ENCODE measurements at regions not wholly inside any gene's neighbourhood (a gene's known extent, or its start where the extent isn't known, plus 50 kb on each side); places are given as distances from the start of the nearest gene placed in this dataset.

DNA sequence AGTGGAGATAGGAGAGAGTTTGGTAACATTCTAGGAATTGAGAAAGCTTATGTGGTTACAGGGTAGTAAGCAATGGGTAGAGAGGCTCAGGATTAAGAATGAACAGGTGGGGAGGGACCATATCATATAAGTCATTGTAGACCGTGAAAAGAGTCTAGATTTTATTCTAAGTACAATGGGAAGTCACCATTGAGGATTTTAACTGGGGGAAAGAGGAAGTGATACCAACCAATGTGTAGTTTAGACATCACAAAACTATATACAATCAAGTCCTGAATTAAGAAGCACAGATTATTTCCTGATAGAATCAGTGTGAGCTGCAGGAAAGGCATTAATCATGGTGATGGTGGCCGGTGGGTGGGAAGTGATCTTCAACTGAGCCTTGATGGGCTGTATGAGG lies 178.3 kb upstream of the ZIC3 start:
- Histone ChIP-seq H3K4me1 (ENCODE audit: control insufficient read depth, insufficient read depth, low read length) (no peaks in the 10 kb centered on the region), H3K9me3 (ENCODE audit: control insufficient read depth, insufficient read depth, low read length) (no peaks in the 10 kb centered on the region), H3K4me3 (ENCODE audit: low read depth, low read length) (no peak overlapping the region), H3K27me3 (ENCODE audit: control insufficient read depth, insufficient read depth, low read length) (0 out of 2 replicates have a peak, but pooled peaks cover 2% of the 10 kb centered on the region), H3K27ac (ENCODE audit: low read depth, low read length) (no peak overlapping the region), H3K36me3 (ENCODE audit: control insufficient read depth, insufficient read depth, low read length) (no peaks in the 10 kb centered on the region), H3K9ac (ENCODE audit: low read depth, low read length) (no peak overlapping the region)

DNA sequence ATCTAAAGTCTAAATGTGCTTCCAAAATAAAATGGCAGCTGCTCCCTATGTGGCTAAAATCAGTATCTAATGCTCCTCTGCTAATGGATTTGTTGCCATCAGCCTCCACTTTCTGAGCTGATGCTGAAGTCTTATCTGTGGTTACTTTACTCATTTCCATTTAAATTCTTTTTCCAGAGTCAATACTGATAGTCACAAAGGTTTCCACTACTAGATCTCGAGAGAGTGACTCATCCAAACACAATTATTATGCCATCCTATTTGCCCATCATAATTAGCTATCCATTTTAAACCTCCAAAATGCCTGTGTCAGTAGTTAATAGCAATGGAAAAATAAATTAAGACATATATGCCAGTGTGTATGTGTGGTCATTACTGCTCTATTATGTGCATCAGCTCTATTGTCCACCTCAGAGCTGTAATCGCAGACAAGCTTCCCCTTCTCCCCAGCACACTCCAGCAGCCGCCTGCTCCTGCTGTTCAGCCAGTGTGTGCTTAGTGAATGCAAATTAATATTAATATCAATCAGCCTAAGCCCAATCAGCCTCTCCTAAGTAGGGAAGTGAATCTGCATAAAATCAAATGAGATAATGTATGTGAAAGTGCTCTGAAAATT lies 199.8 kb upstream of the ZIC3 start:
- no peaks in the 10 kb centered on the region for H3K27me3 ChIP-seq (ENCODE audit: control insufficient read depth, insufficient read depth, low read length)
- no peak overlapping the region for H3K9ac ChIP-seq (ENCODE audit: low read depth, low read length)
- H3K9me3 ChIP-seq (ENCODE audit: control insufficient read depth, insufficient read depth, low read length) = no peaks in the 10 kb centered on the region
- no peak overlapping the region for H3K4me3 ChIP-seq (ENCODE audit: low read depth, low read length)
- no peaks in the 10 kb centered on the region for H3K4me1 ChIP-seq (ENCODE audit: control insufficient read depth, insufficient read depth, low read length)
- no peaks in the 10 kb centered on the region for H3K36me3 ChIP-seq (ENCODE audit: control insufficient read depth, insufficient read depth, low read length)
- H3K27ac ChIP-seq (ENCODE audit: low read depth, low read length) = no peak overlapping the region

DNA sequence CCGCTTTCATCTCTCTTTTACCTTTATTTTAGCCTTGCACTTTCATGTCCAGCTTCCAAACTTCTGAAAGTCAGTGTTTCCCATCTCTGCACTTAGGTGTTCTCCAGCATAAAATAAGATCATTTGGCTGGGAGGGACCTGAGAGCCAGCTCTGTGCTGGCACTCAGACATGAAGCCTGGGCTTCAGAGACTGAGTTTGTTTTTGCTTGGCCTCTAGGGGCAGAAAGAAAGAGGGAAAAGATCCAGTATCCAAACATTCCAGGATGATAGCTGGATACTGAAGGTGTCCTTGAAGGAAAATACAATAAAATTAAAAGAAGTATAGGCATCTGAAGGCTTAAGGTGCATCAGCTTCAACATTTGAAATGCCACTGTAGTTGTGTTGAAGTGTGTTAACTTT lies 202.4 kb upstream of the ZIC3 start:
- Histone ChIP-seq H3K36me3 (ENCODE audit: control insufficient read depth, insufficient read depth, low read length) (no peaks in the 10 kb centered on the region), H3K4me3 (ENCODE audit: low read depth, low read length) (no peak overlapping the region), H3K9ac (ENCODE audit: low read depth, low read length) (no peak overlapping the region), H3K27ac (ENCODE audit: low read depth, low read length) (no peak overlapping the region), H3K4me1 (ENCODE audit: control insufficient read depth, insufficient read depth, low read length) (no peaks in the 10 kb centered on the region), H3K27me3 (ENCODE audit: control insufficient read depth, insufficient read depth, low read length) (no peaks in the 10 kb centered on the region), H3K9me3 (ENCODE audit: control insufficient read depth, insufficient read depth, low read length) (no peaks in the 10 kb centered on the region)

DNA sequence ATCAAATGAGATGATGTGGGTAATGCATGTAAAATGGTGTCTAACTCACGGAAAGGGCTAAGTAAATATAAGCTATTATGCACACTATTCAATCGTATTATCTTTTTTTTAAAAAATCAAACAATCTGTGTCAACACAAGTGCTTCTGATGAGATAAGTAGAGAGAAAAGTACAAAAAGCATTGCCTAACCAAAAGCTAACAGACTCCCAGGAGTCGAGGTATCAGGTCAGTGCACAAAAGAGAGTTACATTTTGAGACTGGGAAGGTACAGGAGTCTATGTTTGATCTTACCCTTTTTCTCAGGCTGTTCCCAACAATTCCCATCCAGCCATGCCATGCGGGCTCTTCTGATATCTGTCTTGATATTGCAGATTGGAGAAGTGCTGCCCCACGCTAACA lies 203.3 kb upstream of the ZIC3 start:
- Histone ChIP-seq H3K36me3 (ENCODE audit: control insufficient read depth, insufficient read depth, low read length) (no peaks in the 10 kb centered on the region), H3K9ac (ENCODE audit: low read depth, low read length) (no peak overlapping the region), H3K4me1 (ENCODE audit: control insufficient read depth, insufficient read depth, low read length) (no peaks in the 10 kb centered on the region), H3K27ac (ENCODE audit: low read depth, low read length) (no peak overlapping the region), H3K27me3 (ENCODE audit: control insufficient read depth, insufficient read depth, low read length) (no peaks in the 10 kb centered on the region), H3K9me3 (ENCODE audit: control insufficient read depth, insufficient read depth, low read length) (no peaks in the 10 kb centered on the region), H3K4me3 (ENCODE audit: low read depth, low read length) (no peak overlapping the region)

DNA sequence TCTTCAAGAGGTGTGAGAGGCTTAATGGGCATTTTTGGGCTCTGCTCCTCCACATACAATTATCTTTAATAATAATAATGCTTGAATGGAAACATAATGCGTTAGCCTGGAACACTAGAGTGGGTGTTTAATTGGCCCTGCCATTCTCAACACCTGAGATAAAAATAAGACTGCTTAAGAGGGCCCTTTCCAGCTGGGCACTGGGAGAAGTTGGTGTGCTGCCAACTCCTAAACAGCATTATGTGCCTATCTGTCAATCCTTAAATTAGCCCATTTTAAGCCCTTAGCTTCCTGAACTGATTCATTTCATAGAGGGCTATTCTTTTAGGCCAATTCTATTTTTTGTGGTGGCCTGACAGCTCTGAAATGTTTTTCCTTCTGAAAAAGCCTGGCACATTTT lies 211.1 kb upstream of the ZIC3 start:
- Histone ChIP-seq H3K4me1 (ENCODE audit: control insufficient read depth, insufficient read depth, low read length) (no peaks in the 10 kb centered on the region), H3K4me3 (ENCODE audit: low read depth, low read length) (no peak overlapping the region), H3K9ac (ENCODE audit: low read depth, low read length) (no peak overlapping the region), H3K9me3 (ENCODE audit: control insufficient read depth, insufficient read depth, low read length) (no peaks in the 10 kb centered on the region), H3K27me3 (ENCODE audit: control insufficient read depth, insufficient read depth, low read length) (no peaks in the 10 kb centered on the region; the same call in 1 of the 2 replicates), H3K27ac (ENCODE audit: low read depth, low read length) (no peak overlapping the region), H3K36me3 (ENCODE audit: control insufficient read depth, insufficient read depth, low read length) (no peaks in the 10 kb centered on the region)

DNA sequence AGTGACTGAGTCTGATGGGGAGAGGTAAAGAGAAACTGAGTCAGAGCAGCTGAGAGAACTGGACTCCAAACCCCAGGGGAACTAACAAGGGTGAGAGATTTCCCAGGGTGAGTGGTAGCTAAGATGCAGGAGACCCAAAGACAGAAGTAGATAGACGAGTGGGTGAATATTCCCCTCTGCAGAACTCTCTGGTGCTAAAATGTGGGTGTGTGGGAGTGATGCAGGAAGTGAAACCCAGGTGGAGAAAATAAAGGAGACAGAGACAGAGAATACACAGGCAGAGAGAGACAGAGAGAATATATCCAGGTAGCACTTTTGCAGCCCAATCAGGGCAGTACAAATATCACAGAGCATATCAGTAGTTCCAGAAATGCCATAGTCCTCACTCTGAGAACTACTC lies 212.5 kb upstream of the ZIC3 start:
- Histone ChIP-seq H3K4me1 (ENCODE audit: control insufficient read depth, insufficient read depth, low read length) (no peaks in the 10 kb centered on the region), H3K9me3 (ENCODE audit: control insufficient read depth, insufficient read depth, low read length) (no peaks in the 10 kb centered on the region), H3K9ac (ENCODE audit: low read depth, low read length) (no peak overlapping the region), H3K4me3 (ENCODE audit: low read depth, low read length) (no peak overlapping the region), H3K27me3 (ENCODE audit: control insufficient read depth, insufficient read depth, low read length) (no peaks in the 10 kb centered on the region; the same call in 1 of the 2 replicates), H3K36me3 (ENCODE audit: control insufficient read depth, insufficient read depth, low read length) (no peaks in the 10 kb centered on the region), H3K27ac (ENCODE audit: low read depth, low read length) (no peak overlapping the region)

DNA sequence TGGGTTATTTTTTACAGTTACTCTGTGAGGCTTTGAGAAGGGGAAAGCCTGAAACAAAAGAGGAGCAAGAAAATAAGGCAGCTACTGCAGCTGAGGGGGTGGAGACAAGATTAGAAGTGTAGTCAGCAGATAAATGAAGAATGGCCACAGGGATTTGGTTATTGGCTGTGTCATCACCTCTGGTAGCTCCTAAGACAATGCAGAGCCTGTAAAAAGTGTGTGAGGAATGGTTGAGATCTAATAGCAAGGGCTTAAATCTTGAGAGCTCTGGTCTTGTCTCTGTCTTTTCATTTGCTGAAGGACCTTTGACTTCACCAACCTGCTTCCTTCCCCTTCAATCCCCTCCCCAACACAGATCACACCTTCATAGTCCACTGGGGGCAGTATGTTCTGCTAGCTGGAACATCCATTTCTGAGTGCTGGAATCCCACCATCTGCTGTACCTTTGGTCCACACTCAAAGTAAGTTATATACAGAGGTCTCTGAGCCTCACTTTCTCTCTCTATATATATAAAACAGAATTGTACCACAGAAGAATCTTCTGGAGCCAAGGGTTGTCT lies 213.7 kb upstream of the ZIC3 start:
- Histone ChIP-seq H3K4me3 (ENCODE audit: low read depth, low read length) (no peak overlapping the region), H3K9ac (ENCODE audit: low read depth, low read length) (no peak overlapping the region), H3K27ac (ENCODE audit: low read depth, low read length) (no peak overlapping the region), H3K9me3 (ENCODE audit: control insufficient read depth, insufficient read depth, low read length) (no peaks in the 10 kb centered on the region), H3K27me3 (ENCODE audit: control insufficient read depth, insufficient read depth, low read length) (no peaks in the 10 kb centered on the region; the same call in 1 of the 2 replicates), H3K4me1 (ENCODE audit: control insufficient read depth, insufficient read depth, low read length) (no peaks in the 10 kb centered on the region), H3K36me3 (ENCODE audit: control insufficient read depth, insufficient read depth, low read length) (no peaks in the 10 kb centered on the region)

DNA sequence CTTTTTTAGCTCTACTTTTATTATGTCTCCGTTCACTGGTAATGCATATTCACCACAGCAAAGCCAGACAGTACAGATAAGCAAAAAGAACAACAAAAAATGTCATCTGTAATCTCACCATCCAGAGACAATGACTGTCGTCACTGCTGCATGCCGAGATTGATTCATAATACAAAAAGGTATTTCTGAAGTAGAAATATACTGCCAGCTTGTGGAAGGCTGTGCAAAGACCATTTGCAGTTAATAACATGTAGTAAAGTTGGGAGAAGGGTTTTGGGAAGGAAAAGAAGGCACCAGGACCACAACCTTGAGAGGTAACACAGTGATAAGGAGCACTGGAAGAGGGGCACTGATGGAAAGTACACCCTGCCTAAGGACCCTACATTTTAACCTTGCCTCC lies 223.0 kb upstream of the ZIC3 start:
- Histone ChIP-seq H3K27ac (ENCODE audit: low read depth, low read length) (no peak overlapping the region), H3K9ac (ENCODE audit: low read depth, low read length) (no peak overlapping the region), H3K4me1 (ENCODE audit: control insufficient read depth, insufficient read depth, low read length) (no peaks in the 10 kb centered on the region), H3K27me3 (ENCODE audit: control insufficient read depth, insufficient read depth, low read length) (peaks cover 3% of the 10 kb centered on the region; the same call in 1 of the 2 replicates), H3K36me3 (ENCODE audit: control insufficient read depth, insufficient read depth, low read length) (no peaks in the 10 kb centered on the region), H3K4me3 (ENCODE audit: low read depth, low read length) (no peak overlapping the region), H3K9me3 (ENCODE audit: control insufficient read depth, insufficient read depth, low read length) (no peaks in the 10 kb centered on the region)

DNA sequence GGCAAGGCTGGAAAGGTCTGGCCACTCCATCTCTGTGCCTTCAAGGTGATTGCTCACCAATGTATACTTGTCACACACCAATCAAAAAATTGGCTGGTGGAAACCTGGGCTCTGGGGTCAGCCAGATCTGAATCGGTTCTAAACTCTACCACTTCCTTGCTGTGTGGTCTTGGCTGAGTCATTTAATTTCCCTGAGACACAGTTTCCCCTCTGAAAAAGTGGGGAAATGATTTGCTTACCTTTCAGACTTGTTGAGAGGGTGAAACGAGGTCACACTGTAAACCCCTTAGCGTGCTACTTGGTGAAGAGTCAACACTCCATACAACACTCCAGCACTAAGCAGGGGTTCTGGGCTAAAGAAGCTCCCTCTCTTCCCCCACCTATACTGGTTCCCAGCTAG lies 252.3 kb upstream of the ZIC3 start:
- peaks cover 7% of the 10 kb centered on the region for H3K9me3 ChIP-seq (ENCODE audit: control insufficient read depth, insufficient read depth, low read length)
- no peak overlapping the region for H3K4me3 ChIP-seq (ENCODE audit: low read depth, low read length)

DNA sequence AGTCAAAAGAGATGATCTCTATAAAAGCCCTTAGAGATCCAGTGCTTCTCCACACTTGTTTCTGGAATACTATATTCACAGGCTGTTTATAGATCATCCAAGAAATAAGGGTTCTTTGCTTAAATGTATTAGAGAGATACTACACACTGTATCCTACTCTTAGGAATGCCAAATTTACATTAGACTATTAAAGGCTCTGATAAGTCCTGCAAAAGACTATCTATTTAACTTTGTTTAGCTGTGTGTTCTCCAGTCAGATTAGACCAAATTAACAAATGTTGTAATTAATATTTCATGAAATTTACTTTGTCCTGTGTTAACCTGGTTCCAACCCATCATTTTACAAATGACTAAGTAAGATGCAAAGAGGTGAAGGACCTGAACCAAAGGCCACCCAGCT lies 260.5 kb upstream of the ZIC3 start:
- Histone ChIP-seq H3K9ac (ENCODE audit: low read depth, low read length) (no peak overlapping the region), H3K36me3 (ENCODE audit: control insufficient read depth, insufficient read depth, low read length) (no peaks in the 10 kb centered on the region), H3K4me1 (ENCODE audit: control insufficient read depth, insufficient read depth, low read length) (peaks cover 9% of the 10 kb centered on the region; the same call in 1 of the 2 replicates), H3K27me3 (ENCODE audit: control insufficient read depth, insufficient read depth, low read length) (no peaks in the 10 kb centered on the region), H3K9me3 (ENCODE audit: control insufficient read depth, insufficient read depth, low read length) (no peaks in the 10 kb centered on the region; the same call in 1 of the 2 replicates), H3K27ac (ENCODE audit: low read depth, low read length) (no peak overlapping the region), H3K4me3 (ENCODE audit: low read depth, low read length) (no peak overlapping the region)

More for the DNA sequence above, 252.3 kb upstream of the ZIC3 start:
- H3K4me1 ChIP-seq (ENCODE audit: control insufficient read depth, insufficient read depth, low read length) = no peaks in the 10 kb centered on the region
- no peak overlapping the region for H3K9ac ChIP-seq (ENCODE audit: low read depth, low read length)
- H3K36me3 ChIP-seq (ENCODE audit: control insufficient read depth, insufficient read depth, low read length) = no peaks in the 10 kb centered on the region
- no peak overlapping the region for H3K27ac ChIP-seq (ENCODE audit: low read depth, low read length)
- no peaks in the 10 kb centered on the region for H3K27me3 ChIP-seq (ENCODE audit: control insufficient read depth, insufficient read depth, low read length)

DNA sequence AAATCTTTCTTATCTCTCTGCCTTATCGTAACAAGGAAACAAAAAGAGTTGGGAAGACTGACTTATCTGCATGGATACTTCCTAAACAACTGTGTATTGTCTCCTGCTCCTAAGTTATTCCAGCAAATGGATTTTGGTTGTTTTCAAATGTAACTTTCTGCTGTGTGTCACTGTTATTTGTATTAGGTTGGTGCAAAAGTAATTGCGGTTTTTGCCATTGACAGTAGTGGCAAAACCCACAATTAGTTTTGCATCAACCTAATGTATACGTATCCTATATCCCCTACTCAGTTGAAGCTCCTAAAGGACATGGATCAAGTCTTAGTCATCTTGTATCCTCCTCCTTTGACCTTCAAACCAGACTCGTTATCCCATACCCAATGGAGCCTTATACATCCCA lies 263.4 kb upstream of the GPR101 start:
- H3K9me3 ChIP-seq (ENCODE audit: control insufficient read depth, insufficient read depth, low read length) = no peaks in the 10 kb centered on the region
- no peaks in the 10 kb centered on the region for H3K36me3 ChIP-seq (ENCODE audit: control insufficient read depth, insufficient read depth, low read length)
- no peak overlapping the region for H3K9ac ChIP-seq (ENCODE audit: low read depth, low read length)
- H3K4me1 ChIP-seq (ENCODE audit: control insufficient read depth, insufficient read depth, low read length) = no peaks in the 10 kb centered on the region
- H3K4me3 ChIP-seq (ENCODE audit: low read depth, low read length) = no peak overlapping the region
- no peak overlapping the region for H3K27ac ChIP-seq (ENCODE audit: low read depth, low read length)
- H3K27me3 ChIP-seq (ENCODE audit: control insufficient read depth, insufficient read depth, low read length) = 0 out of 2 replicates have a peak, but pooled peaks cover 3% of the 10 kb centered on the region
